ENCODE measurements at regions not wholly inside any gene's neighbourhood (a gene's known extent, or its start where the extent isn't known, plus 50 kb on each side); places are given as distances from the start of the nearest gene placed in this dataset.
"Not testable (repeated sequence)": the region's sequence is repeated elsewhere in the genome, so short reads cannot be mapped to it uniquely, and the experiment has no call there.

DNA sequence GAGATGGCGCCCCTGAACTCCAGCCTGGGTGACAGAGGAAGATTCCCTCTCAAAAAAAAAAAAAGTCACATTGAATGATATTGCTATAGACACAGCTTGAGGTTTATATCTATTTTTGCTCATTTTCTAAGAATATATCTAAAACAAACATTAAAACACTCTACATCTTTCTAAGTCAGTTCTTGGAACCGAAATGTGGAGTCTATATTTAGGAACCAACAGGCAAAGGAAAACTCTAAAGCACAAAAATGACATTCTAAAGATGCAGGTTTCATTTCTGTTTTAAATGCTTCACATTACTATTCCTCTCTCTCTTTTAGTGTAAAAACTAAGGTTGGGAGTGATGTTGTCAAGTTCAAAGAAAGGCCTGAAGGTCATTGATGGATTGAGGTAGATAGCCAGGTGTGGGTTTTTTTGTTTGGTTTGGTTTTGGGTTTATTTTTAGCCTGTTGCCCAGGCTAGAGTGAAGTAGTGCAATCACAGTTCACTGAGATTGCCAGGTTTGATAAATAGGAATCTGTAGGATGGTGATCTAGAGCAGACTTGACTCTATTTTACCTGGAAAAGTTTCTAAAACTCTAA lies 194.0 kb upstream of the RBBP8 start:
- no peak for DNase-seq (ENCODE audit: low spot score)

DNA sequence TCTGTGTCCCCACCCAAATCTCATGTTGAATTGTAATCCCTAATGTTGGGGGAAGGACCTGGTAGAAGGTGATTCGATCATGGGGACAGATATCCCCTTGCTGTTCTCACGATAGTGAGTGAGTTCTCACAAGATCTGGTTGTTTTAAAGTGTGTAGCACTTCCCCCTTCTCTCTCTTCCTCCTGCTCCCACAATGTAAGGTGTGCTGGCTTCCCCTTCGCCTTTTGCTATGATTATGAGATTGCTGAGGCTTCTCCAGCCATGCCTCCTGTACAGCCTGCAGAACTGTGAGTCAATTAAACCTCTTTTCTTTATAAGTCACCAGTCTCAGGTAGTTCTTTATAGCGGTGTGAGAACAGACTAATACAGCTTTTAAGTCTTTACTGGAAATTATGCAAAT lies 193.3 kb upstream of the RBBP8 start:
- no peak for DNase-seq (ENCODE audit: low spot score)

DNA sequence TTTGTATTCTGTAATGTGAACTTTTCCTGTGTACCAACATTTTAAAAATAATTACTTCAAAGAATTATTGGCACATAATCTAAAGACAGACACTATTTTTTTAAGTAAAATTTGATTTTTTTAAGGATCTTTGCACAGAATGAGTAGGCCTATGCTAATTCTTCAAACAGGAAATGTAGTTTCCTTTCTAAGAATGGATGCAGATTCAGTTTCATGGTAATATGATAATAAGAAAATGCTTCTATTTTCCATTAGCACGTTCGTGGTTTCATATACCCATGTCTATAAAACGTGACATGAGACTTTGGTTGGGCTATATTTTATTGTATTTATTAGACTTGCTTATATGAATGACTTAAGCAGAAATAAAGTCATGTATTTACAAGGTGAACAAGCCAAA lies 191.8 kb upstream of the RBBP8 start:
- no peak for DNase-seq (ENCODE audit: low spot score)

DNA sequence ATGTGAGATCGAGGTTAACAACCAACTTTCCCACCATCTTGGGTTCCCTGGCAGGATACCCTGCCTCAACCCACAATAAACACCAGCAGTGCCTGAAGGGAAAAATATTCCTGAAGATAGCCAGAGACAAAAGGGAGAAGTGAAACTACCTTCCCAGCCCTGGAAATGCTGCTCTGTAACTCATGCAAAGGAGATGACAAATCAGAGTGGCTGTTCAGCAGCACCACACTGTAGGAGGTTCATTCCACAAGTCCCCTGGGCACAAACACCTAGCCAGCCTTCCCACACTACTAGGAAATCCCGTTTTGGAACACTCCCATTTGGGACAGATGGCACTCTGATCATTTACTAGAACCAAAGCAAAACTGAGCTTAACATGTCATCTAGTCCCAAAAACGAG lies 190.7 kb upstream of the RBBP8 start:
- DNase-seq (ENCODE audit: low spot score) = no peak

DNA sequence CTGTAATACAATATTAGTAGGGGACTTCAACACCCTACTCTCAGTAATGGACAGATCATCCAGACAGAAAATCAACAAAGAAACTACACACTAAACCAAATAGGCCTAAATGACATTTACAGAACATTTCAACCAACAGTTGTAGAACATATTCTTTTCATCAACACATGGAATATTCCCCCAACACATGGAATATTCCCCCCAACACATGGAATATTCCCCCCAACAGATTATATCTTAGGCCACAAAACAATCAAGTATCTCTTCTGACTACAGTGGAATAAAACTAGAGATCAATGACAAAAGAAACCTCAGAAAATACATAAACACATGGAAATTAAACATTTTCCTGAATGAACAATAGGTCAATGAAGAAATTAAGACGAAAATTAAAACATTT lies 187.2 kb upstream of the RBBP8 start:
- no peak for DNase-seq (ENCODE audit: low spot score)

DNA sequence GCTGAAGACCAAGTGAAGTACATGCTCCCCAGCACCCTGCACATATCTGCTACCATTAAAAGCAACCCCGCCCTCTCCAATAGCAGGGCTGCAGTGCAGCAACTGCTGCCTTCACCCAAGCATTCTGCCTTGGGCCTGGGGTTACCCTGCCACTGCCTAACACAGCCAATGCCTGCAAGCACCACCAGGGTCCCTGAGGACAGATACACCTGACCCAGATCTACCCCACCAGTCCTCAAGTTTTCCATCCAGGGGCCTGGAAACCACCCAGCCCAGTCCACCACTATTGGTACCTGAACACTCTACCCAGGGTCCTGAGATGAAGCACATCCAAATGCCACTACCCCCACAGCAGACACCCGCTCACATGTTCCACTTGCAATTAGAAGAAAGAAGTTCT lies 181.1 kb upstream of the RBBP8 start:
- no peak for DNase-seq (ENCODE audit: low spot score)

GRCh38 chr18:22753130-22753831 lies 179.8 kb upstream of the RBBP8 start:
- DNase-seq (ENCODE audit: low spot score) = no peak

- not testable (repeated sequence) for DNase-seq (ENCODE audit: low spot score)
Measured at GRCh38 chr18:22764005-22764404, 169.1 kb upstream of the RBBP8 start.

GRCh38 chr18:22765896-22766295 lies 167.2 kb upstream of the RBBP8 start:
- DNase-seq (ENCODE audit: low spot score) = no peak

- no peak for DNase-seq (ENCODE audit: low spot score)
Measured at GRCh38 chr18:22767653-22768052, 165.5 kb upstream of the RBBP8 start.

- DNase-seq (ENCODE audit: low spot score) = no peak
Measured at GRCh38 chr18:22773944-22774343, 159.2 kb upstream of the RBBP8 start.

- DNase-seq (ENCODE audit: low spot score) = no peak
Measured at GRCh38 chr18:22778996-22779395, 154.1 kb upstream of the RBBP8 start.

DNA sequence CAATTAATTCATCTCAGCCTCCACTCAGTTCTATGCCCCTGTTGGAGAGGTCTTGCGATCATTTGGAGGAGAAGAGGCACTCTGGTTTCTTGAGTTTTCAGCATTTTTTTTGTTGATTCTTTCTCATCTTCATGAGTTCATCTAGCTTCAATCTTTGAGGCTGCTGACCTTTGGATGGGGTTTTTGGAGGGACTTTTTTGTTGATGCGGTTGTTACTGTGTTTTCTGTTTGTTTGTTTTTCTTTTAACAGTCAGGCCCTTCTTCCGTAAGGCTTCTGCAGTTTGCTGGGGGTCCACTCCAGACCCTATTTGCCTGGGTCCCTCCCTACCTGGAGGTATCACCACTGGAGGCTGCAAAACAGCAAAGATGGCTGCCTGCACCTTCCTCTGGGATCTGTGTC lies 149.9 kb upstream of the RBBP8 start:
- no peak for DNase-seq (ENCODE audit: low spot score)

DNA sequence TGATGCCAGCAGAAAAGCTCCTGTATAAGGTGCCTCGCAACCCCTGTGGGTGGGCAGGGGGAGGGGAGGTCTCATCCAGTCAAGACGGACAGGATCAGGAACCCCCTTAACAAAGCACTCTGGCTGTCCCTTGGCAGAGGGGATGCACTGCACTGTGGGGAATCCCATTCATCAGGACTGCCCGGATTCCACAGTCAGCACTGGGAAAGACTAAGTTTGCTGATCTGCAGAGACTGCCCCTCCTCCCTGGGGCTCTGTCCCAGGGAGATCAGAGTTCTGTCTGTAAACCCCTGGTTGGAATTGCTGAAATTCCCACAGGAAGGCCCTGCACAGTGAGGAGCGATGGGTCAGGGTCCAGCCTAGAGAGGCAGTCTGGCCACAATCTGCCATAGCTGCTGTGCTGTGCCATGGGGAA lies 149.5 kb upstream of the RBBP8 start:
- DNase-seq (ENCODE audit: low spot score) = no peak

GRCh38 chr18:22789052-22789451 lies 144.1 kb upstream of the RBBP8 start:
- no peak for DNase-seq (ENCODE audit: low spot score)

DNA sequence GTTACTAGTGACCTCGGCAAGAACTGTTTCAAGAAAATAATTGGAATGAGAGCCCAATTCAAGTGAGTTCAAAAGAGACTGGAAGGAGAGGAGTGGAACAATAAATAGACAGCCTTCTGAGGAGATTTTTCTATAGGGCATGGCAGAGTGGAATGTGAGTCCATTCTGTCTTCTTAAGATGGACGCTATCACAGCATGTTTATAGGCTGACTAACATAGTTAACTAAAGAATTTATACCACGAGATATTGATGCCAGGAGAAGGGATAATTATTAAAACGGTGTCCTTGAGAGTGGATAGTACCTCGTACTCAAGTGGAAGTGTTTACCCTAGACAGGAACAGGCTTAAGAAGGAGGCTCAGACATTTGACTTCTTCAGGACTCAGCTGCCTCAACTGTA lies 143.5 kb upstream of the RBBP8 start:
- no peak for DNase-seq (ENCODE audit: low spot score)

GRCh38 chr18:22790545-22791309 lies 142.4 kb upstream of the RBBP8 start:
- no peak for DNase-seq (ENCODE audit: low spot score)

GRCh38 chr18:22791310-22791610 lies 141.9 kb upstream of the RBBP8 start:
- no peak for DNase-seq (ENCODE audit: low spot score)

- DNase-seq (ENCODE audit: low spot score) = no peak
Measured at GRCh38 chr18:22796113-22796512, 137.0 kb upstream of the RBBP8 start.

- DNase-seq (ENCODE audit: low spot score) = no peak
Measured at GRCh38 chr18:22800551-22800951, 132.6 kb upstream of the RBBP8 start.

DNA sequence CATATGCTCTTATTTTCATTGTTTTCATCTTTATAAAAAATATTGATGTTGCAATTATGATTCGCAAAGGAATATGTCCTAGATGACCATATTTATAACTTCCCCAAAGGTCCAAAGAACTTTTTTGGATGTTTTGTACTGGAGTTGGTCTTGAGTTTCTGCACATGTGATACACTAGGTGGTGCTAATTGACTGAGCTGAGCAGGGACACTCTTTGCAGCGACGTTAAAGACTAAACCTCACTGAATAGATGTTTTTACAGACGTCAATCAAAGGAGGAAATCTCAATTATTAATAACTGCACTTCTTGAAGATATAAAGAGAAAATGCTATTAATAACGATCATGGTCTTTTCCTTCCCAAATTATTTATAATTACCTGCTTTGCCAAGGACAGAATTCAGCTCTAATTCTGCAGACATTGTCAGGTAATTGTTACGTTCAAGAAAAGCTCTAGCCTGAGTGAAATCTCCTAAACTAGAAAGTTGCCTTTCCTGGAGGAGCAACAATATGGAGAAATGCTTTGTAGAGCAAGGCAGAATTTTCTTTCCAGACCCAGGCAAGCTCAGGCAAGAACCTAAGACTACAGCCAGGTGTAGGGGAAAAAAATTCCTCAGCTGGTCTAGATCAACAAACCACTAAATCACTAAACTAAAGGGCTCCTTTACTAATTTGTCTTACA lies 119.3 kb upstream of the RBBP8 start:
- DNase-seq (ENCODE audit: low spot score) = peak; percentile 12

GRCh38 chr18:22814329-22814703 lies 118.8 kb upstream of the RBBP8 start:
- DNase-seq (ENCODE audit: low spot score) = no peak

Data from HuH-7.5 (cell line).